ENCODE measurements at regions not wholly inside any gene's neighbourhood (a gene's known extent, or its start where the extent isn't known, plus 50 kb on each side); places are given as distances from the start of the nearest gene placed in this dataset.
"Not testable (repeated sequence)": the region's sequence is repeated elsewhere in the genome, so short reads cannot be mapped to it uniquely, and the experiment has no call there.

DNA sequence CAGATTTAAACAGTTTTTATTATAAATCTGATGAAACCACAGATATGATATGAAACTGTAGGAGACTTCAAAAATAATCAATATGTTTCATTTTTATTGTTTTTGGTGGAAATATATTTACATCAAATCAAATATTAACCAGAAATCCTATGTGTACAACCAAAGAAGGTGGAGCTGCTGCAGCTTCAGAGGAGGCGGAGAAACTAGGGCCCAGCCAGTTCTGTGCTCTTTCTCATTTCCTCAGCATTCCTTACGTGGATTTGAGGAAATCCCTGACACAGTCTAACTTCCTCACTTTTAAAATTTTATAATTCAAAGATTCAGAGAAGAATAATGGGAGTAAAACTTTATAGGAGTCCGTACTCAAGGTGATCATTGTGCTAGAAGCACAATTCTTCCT is 610.7 kb upstream of the CPXCR1 start:
- H3K36me3 ChIP-seq (ENCODE audit: control insufficient read depth, insufficient read depth, low read length), result no peaks in the 10 kb centered on the region
- H3K4me3 ChIP-seq (ENCODE audit: low read length), result no peak overlapping the region
- DNase-seq, result no peak
- WGBS (ENCODE audit: insufficient coverage, low lambda C conversion rate), result no CpG with 5 or more reads among the region's 3 CpGs
- H3K27me3 ChIP-seq (ENCODE audit: control insufficient read depth, insufficient read depth, low read length), result no peaks in the 10 kb centered on the region
- no peaks in the 10 kb centered on the region for H3K4me1 ChIP-seq (ENCODE audit: control insufficient read depth, insufficient read depth, low read length)
- no peaks in the 10 kb centered on the region for H3K9me3 ChIP-seq (ENCODE audit: control insufficient read depth, low read depth, low read length)
- no peak overlapping the region for H3K27ac ChIP-seq (ENCODE audit: low read length)

DNA sequence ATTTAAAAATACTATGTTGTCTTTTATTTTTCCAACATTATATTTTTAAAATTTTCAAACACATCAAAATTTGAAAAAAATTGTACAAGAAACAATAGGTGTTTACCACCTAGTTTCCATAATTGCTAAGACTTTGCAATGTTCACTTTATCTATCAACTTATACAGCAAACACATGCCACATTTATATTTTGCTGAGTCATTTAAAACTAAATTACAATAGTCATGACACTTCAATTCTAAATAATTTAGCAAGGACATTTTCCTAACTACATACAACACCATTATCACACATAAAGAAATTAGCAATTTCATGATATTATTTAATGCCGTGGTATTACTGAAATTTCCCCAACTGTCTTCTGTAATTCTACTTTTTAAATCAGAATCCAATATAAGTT is 600.4 kb upstream of the CPXCR1 start:
- H3K27ac ChIP-seq (ENCODE audit: low read length), result no peak overlapping the region
- DNase-seq, result no peak
- no peaks in the 10 kb centered on the region for H3K36me3 ChIP-seq (ENCODE audit: control insufficient read depth, insufficient read depth, low read length)
- H3K27me3 ChIP-seq (ENCODE audit: control insufficient read depth, insufficient read depth, low read length), result no peaks in the 10 kb centered on the region
- no CpG with 5 or more reads among the region's 1 CpG for WGBS (ENCODE audit: insufficient coverage, low lambda C conversion rate)
- H3K4me1 ChIP-seq (ENCODE audit: control insufficient read depth, insufficient read depth, low read length), result no peaks in the 10 kb centered on the region
- no peaks in the 10 kb centered on the region for H3K9me3 ChIP-seq (ENCODE audit: control insufficient read depth, low read depth, low read length)
- no peak overlapping the region for H3K4me3 ChIP-seq (ENCODE audit: low read length)

DNA sequence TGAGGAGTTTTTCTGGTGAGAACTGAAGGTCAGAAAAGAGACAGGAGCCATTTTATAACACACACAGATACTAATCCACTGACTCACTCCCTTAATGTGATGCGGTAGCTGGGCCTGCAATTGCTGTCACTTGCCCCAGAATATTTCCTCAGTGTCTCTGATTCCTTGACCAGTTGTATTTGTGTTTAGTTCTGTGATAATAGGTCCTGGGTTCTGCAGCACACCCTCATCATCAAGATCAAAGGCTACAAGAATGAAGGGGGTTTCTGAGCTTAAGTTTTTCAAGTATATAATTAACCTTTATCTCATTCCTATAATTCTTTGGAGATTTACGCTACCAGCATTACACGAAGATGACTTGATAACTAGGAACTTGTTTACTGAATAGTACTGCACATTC is 576.5 kb upstream of the CPXCR1 start:
- Histone ChIP-seq H3K36me3 (ENCODE audit: control insufficient read depth, insufficient read depth, low read length) (no peaks in the 10 kb centered on the region), H3K9me3 (ENCODE audit: control insufficient read depth, low read depth, low read length) (no peaks in the 10 kb centered on the region), H3K27me3 (ENCODE audit: control insufficient read depth, insufficient read depth, low read length) (no peaks in the 10 kb centered on the region), H3K4me3 (ENCODE audit: low read length) (no peak overlapping the region), H3K27ac (ENCODE audit: low read length) (no peak overlapping the region), H3K4me1 (ENCODE audit: control insufficient read depth, insufficient read depth, low read length) (no peaks in the 10 kb centered on the region)
- DNase-seq, result no peak
- no CpG with 5 or more reads among the region's 3 CpGs for WGBS (ENCODE audit: insufficient coverage, low lambda C conversion rate)

DNA sequence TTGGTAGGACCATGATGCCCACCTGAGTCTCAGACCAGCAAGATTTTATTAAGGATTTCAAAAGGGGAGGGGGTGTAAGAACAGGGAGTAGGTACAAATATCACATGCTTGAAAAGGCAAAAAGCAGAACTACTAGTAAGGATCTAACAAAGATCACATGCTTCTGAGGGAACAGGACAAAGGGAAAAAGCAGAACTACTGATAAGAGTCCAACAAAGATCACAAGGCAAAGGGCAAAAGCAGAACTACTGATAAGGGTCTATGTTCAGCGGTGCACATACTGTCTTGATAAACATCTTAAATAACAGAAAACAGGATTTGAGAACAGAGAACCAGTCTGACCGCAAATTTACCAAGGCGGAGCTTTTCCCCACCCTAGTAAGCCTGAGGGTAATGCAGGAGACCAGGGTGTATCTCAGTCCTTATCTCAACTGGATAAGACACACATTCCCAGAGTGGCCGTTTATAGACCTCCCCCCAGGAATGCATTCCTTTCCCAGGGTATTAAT is 573.0 kb upstream of the CPXCR1 start:
- not testable (repeated sequence) for DNase-seq; H3K36me3 ChIP-seq (ENCODE audit: control insufficient read depth, insufficient read depth, low read length); H3K27ac ChIP-seq (ENCODE audit: low read length); H3K4me1 ChIP-seq (ENCODE audit: control insufficient read depth, insufficient read depth, low read length); H3K4me3 ChIP-seq (ENCODE audit: low read length); H3K9me3 ChIP-seq (ENCODE audit: control insufficient read depth, low read depth, low read length); H3K27me3 ChIP-seq (ENCODE audit: control insufficient read depth, insufficient read depth, low read length)
- WGBS (ENCODE audit: insufficient coverage, low lambda C conversion rate), result no CpG with 5 or more reads among the region's 4 CpGs

DNA sequence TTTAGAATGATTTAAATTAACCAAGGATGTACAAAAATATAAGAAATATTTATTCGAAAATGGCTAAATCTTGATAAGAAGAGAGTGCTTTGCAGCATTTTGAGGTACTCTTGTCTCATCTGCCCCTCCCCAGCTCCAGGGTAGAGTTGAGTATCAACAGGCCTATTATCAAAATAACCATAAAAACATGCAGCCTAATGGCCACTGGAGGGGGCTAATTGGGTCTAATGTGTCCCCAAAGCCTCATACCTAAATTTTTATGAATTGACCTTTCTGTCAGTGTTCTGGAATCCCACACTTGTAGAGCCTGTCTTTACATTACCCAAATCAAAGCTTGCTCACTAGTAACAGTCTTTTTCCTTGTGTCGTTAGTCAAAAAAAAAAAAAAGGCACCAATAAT is 544.9 kb upstream of the CPXCR1 start:
- WGBS (ENCODE audit: insufficient coverage, low lambda C conversion rate), result no CpG with 5 or more reads among the region's 2 CpGs
- Histone ChIP-seq H3K27me3 (ENCODE audit: control insufficient read depth, insufficient read depth, low read length) (no peaks in the 10 kb centered on the region), H3K9me3 (ENCODE audit: control insufficient read depth, low read depth, low read length) (no peaks in the 10 kb centered on the region), H3K4me1 (ENCODE audit: control insufficient read depth, insufficient read depth, low read length) (no peaks in the 10 kb centered on the region), H3K27ac (ENCODE audit: low read length) (no peak overlapping the region), H3K4me3 (ENCODE audit: low read length) (no peak overlapping the region), H3K36me3 (ENCODE audit: control insufficient read depth, insufficient read depth, low read length) (no peaks in the 10 kb centered on the region)
- no peak for DNase-seq

DNA sequence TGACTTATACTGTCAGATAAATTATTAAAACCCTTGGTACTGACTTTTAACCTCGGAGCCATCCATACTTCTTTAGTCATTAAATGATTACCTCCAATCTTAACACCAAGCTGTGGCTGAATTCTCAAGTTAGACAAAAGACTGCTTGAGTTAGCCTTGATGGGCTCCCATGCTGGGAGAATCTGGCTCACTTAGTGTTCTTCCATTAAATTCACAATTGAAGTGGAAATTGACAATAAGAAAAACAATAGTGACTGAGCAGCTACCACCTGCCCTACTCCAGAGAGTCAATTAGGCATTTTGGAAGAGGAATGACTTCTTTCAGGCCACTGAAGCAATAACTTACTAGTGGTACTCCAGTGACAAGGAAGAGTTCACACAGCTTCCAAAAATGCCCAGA is 503.0 kb upstream of the CPXCR1 start:
- no peak overlapping the region for H3K27ac ChIP-seq (ENCODE audit: low read length)
- H3K9me3 ChIP-seq (ENCODE audit: control insufficient read depth, low read depth, low read length), result no peaks in the 10 kb centered on the region
- H3K4me1 ChIP-seq (ENCODE audit: control insufficient read depth, insufficient read depth, low read length), result no peaks in the 10 kb centered on the region
- WGBS (ENCODE audit: insufficient coverage, low lambda C conversion rate), result no CpG with 5 or more reads among the region's 1 CpG
- H3K36me3 ChIP-seq (ENCODE audit: control insufficient read depth, insufficient read depth, low read length), result no peaks in the 10 kb centered on the region
- DNase-seq, result no peak
- H3K27me3 ChIP-seq (ENCODE audit: control insufficient read depth, insufficient read depth, low read length), result no peaks in the 10 kb centered on the region
- no peak overlapping the region for H3K4me3 ChIP-seq (ENCODE audit: low read length)

DNA sequence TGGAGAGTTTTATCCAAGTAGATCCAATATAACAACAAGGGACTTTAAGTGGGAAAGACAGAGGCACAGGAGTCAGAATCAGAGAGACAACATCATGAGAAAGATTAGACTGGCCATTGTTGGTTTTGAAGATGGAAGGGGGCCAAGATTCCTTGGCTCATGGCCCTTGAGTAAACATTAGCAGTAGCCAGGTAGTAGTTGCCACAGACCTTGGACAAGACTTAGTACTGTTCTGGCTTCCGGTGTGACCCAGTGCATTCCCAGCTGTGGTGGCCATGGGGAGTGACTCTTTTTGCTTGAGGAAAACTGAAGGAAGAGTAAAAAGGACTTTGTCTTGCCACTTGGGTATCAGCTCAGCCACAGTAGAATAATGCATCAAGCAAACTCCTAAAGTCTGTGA is 462.2 kb upstream of the CPXCR1 start:
- H3K27me3 ChIP-seq (ENCODE audit: control insufficient read depth, insufficient read depth, low read length), result no peaks in the 10 kb centered on the region
- no peak overlapping the region for H3K27ac ChIP-seq (ENCODE audit: low read length)
- no peak for DNase-seq
- no peaks in the 10 kb centered on the region for H3K36me3 ChIP-seq (ENCODE audit: control insufficient read depth, insufficient read depth, low read length)
- H3K4me3 ChIP-seq (ENCODE audit: low read length), result no peak overlapping the region
- no peaks in the 10 kb centered on the region for H3K4me1 ChIP-seq (ENCODE audit: control insufficient read depth, insufficient read depth, low read length)
- no peaks in the 10 kb centered on the region for H3K9me3 ChIP-seq (ENCODE audit: control insufficient read depth, low read depth, low read length)
- WGBS (ENCODE audit: insufficient coverage, low lambda C conversion rate), result no CpG with 5 or more reads among the region's 1 CpG

DNA sequence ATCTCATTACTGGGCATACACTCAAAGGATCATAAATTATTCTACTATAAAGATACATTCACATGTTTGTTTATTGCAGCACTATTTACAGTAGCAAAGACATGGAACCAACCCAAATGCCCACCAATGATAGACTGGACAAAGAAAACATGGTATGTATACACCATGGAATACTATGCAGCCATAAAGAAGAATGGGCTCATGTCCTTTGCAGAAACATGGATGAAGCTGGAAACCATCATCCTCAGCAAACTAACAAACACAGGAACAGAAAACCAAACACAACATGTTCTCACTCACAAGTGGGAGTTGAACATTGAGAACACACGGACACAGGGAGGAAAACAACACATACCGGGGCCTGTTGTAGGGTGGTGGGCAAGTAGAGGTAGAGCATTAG is 433.1 kb upstream of the CPXCR1 start:
- not testable (repeated sequence) for H3K4me1 ChIP-seq (ENCODE audit: control insufficient read depth, insufficient read depth, low read length); H3K27ac ChIP-seq (ENCODE audit: low read length); DNase-seq; H3K9me3 ChIP-seq (ENCODE audit: control insufficient read depth, low read depth, low read length); H3K27me3 ChIP-seq (ENCODE audit: control insufficient read depth, insufficient read depth, low read length); H3K36me3 ChIP-seq (ENCODE audit: control insufficient read depth, insufficient read depth, low read length); H3K4me3 ChIP-seq (ENCODE audit: low read length)
- no CpG with 5 or more reads among the region's 2 CpGs for WGBS (ENCODE audit: insufficient coverage, low lambda C conversion rate)

DNA sequence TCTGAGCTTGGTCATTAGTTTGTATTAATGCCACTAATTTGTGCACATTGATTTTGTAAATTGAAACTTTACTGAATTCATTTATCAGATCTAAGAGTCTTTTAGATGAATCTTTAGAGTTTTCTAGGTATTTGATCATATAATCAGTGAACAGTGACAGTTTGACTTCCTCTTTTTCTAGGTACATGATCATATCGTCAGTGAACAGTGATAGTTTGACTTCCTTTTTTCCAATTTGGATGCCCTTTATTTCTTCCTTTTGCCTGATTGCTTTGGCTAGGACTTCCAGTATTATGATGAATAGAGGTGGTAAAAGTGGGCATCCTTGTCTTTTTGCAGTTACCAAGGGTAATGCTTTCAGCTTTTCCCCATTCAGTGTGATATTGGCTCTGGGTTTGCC is 421.4 kb upstream of the CPXCR1 start:
- no CpG with 5 or more reads among the region's 1 CpG for WGBS (ENCODE audit: insufficient coverage, low lambda C conversion rate)
- DNase-seq, result no peak
- no peaks in the 10 kb centered on the region for H3K4me1 ChIP-seq (ENCODE audit: control insufficient read depth, insufficient read depth, low read length)
- H3K27ac ChIP-seq (ENCODE audit: low read length), result no peak overlapping the region
- H3K4me3 ChIP-seq (ENCODE audit: low read length), result no peak overlapping the region
- no peaks in the 10 kb centered on the region for H3K36me3 ChIP-seq (ENCODE audit: control insufficient read depth, insufficient read depth, low read length)
- no peaks in the 10 kb centered on the region for H3K9me3 ChIP-seq (ENCODE audit: control insufficient read depth, low read depth, low read length)
- no peaks in the 10 kb centered on the region for H3K27me3 ChIP-seq (ENCODE audit: control insufficient read depth, insufficient read depth, low read length)

DNA sequence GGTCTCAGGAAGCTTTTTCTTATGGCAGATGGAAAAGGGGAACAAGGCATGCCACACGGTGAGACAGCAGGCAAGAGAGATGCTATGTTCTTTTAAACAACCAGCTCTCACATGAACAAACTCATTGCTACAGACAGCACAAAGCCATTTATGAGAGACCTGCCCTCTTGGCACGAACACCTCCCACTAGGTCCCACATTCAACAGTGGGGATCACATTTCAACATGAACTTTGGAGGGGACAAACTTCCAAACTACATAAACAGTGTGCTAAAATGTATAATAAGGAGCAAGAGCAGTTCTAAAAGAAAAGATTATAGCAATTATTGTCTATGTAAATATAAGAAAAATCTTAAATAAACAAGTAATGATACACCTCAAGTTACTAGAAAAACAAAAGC is 391.8 kb upstream of the CPXCR1 start:
- WGBS (ENCODE audit: insufficient coverage, low lambda C conversion rate), result no CpG with 5 or more reads among the region's 2 CpGs
- Histone ChIP-seq H3K4me3 (ENCODE audit: low read length) (no peak overlapping the region), H3K27me3 (ENCODE audit: control insufficient read depth, insufficient read depth, low read length) (no peaks in the 10 kb centered on the region), H3K36me3 (ENCODE audit: control insufficient read depth, insufficient read depth, low read length) (no peaks in the 10 kb centered on the region), H3K4me1 (ENCODE audit: control insufficient read depth, insufficient read depth, low read length) (no peaks in the 10 kb centered on the region), H3K9me3 (ENCODE audit: control insufficient read depth, low read depth, low read length) (peaks cover 3% of the 10 kb centered on the region), H3K27ac (ENCODE audit: low read length) (no peak overlapping the region)
- no peak for DNase-seq

DNA sequence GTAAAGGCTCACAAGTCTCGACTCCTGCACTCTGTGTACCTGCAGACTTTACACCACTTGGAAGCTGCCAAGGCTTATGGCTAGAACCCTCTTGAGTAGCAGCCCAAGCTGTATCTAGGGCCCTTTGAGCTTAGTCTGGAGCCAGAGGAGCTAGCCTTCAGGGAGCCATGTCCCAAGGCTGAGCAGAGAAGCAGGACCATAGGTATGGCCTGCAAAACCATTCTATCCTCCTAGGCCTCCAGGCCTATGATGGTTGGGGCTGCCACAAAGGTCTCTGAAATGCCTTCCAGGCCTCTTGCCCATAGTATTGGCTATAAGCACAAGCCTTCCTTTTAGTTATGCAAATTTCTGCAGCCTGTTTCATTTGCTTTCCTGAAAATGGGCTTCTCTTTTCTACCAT is 380.7 kb upstream of the CPXCR1 start:
- H3K9me3 ChIP-seq (ENCODE audit: control insufficient read depth, low read depth, low read length), result no peaks in the 10 kb centered on the region
- WGBS (ENCODE audit: insufficient coverage, low lambda C conversion rate), result no CpG with 5 or more reads among the region's 1 CpG
- H3K4me3 ChIP-seq (ENCODE audit: low read length), result no peak overlapping the region
- H3K36me3 ChIP-seq (ENCODE audit: control insufficient read depth, insufficient read depth, low read length), result no peaks in the 10 kb centered on the region
- no peaks in the 10 kb centered on the region for H3K4me1 ChIP-seq (ENCODE audit: control insufficient read depth, insufficient read depth, low read length)
- DNase-seq, result no peak
- H3K27me3 ChIP-seq (ENCODE audit: control insufficient read depth, insufficient read depth, low read length), result no peaks in the 10 kb centered on the region
- no peak overlapping the region for H3K27ac ChIP-seq (ENCODE audit: low read length)
